Pancreas (tissue), 10 donors: ENCODE measurements at regions not wholly inside any gene's neighbourhood (a gene's known extent, or its start where the extent isn't known, plus 50 kb on each side); places are given as distances from the start of the nearest gene placed in this dataset.

ENCODE experiments used
- ATAC-seq, 4 donors: fragments of 200-7000 bp; cut with Tn5 transposase; one replicate each; pipeline versions ENCODE4 v1.8.0 to v1.9.1; 2020; ENCODE audit warnings: mild to moderate bottlenecking in 4 of 4, moderate library complexity in 4 of 4
- DNase-seq, 6 donors: peaks; one replicate each; pipeline ENCODE4 v3.0.0-alpha.2; 2020
- FAIRE-seq: peaks from 2 replicates; lab custom pipeline; 2012; peaks lifted over from hg19 to GRCh38; lab: Jason Lieb, UNC
- H3K27ac ChIP-seq, 4 donors: fragments of 200-600 bp; sonication (generic); 1 replicate in 3 of 4; 2 replicates in 1 of 4; pipeline versions ENCODE4 v1.5.0 to v1.8.0; 2020
- H3K27me3 ChIP-seq, 4 donors: fragments of 200-600 bp; one replicate each; pipeline ENCODE4 v1.8.0; 2021
- H3K36me3 ChIP-seq, 3 donors: fragments of 200-600 bp; sonication (generic) in 1 of 3; one replicate each; pipeline versions ENCODE4 v1.5.0 to v1.8.0; 2020 to 2021
- H3K4me1 ChIP-seq, 3 donors: fragments of 200-600 bp; one replicate each; pipeline ENCODE4 v1.8.0; 2021
- H3K4me3 ChIP-seq, 4 donors: fragments of 200-600 bp; sonication (generic) in 2 of 4; one replicate each; pipeline versions ENCODE4 v1.5.0 to v1.8.0; 2020 to 2021
- H3K9me3 ChIP-seq, 4 donors: fragments of 200-600 bp; one replicate each; pipeline ENCODE4 v1.8.0; 2021
- WGBS, 2 donors: extraction: QIAGEN DNeasy Blood & Tissue Kit; methylation state at CpG; one replicate each; pipeline ENCODE4 v1.1.7; 2013; 5-methylcytosine and 5-hydroxymethylcytosine counted together
- intact Hi-C, 3 donors: fragments of 100-400 bp; cut with DNase I; formaldehyde crosslinking; loops; one replicate each; pipeline versions ENCODE4 v1.11.1 to v1.14.2; 2022
- TF ChIP-seq, protein P1 (sequence below), 4 donors: fragments of 200-600 bp; sonication (generic) in 3 of 4; IDR thresholded peaks; one replicate each; pipeline versions ENCODE4 v1.5.0 to v1.8.0; 2021; ENCODE audit warnings: antibody characterized with exemption in 4 of 4
- donor health status: healthy with polysubstance abuse.
- donor health status: DM: no; HTN: no; CAD: no; lungs with moderate emphysema.
- donor health status: DM: no; HTN: no; CAD: no.
- donor health status: control.
- donor health status: control.
- donor health status: Bipolar disorder and iron deficiency.
- donor health status: DM: yes; HTN: yes; CAD: no.
- donor health status: DM: no; HTN: no; CAD: no.
- donor health status: DM: no; HTN: no; CAD: no.
- donor health status: DM: yes; HTN: yes; CAD: no.

DNA sequence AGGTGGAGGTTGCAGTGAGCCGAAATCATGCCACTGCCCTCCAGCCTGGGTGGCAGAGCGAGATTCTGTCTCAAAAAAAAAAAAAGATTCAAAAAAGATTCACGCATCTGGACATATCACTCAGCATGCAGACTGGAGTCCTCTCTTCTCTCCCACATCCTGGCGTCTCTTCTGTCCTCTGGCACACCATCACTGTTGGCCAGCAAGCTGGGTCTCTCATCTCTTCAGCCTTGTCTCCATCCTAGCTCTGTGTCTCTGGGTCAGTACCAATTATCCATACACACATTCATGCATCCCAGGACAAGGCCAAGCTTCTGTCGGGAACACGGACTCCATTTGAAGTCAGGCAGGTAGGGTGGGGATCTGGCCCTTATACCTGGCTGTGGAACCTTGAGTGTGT is 105.5 kb upstream of the MAP1LC3B2 start:
- H3K4me1 ChIP-seq = peaks cover 0 to 8% (median 0%) of the 10 kb centered on the region in 3 donors
- H3K27ac ChIP-seq = no peak overlapping the region
- FAIRE-seq = no peak
- WGBS, 2 donors = 93 to 94% methylated on average over 6 of the region's 6 CpGs
- H3K4me3 ChIP-seq = no peak overlapping the region
- no peaks in the 10 kb centered on the region for H3K27me3 ChIP-seq
- DNase-seq = no peak
- no peaks in the 10 kb centered on the region for H3K36me3 ChIP-seq
- intact Hi-C loops = no loop called here
- TF ChIP-seq, protein P1, sequence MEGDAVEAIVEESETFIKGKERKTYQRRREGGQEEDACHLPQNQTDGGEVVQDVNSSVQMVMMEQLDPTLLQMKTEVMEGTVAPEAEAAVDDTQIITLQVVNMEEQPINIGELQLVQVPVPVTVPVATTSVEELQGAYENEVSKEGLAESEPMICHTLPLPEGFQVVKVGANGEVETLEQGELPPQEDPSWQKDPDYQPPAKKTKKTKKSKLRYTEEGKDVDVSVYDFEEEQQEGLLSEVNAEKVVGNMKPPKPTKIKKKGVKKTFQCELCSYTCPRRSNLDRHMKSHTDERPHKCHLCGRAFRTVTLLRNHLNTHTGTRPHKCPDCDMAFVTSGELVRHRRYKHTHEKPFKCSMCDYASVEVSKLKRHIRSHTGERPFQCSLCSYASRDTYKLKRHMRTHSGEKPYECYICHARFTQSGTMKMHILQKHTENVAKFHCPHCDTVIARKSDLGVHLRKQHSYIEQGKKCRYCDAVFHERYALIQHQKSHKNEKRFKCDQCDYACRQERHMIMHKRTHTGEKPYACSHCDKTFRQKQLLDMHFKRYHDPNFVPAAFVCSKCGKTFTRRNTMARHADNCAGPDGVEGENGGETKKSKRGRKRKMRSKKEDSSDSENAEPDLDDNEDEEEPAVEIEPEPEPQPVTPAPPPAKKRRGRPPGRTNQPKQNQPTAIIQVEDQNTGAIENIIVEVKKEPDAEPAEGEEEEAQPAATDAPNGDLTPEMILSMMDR (IDR thresholded peaks at IDR 0.05) = no peak
- ATAC-seq = no peak
- no peaks in the 10 kb centered on the region for H3K9me3 ChIP-seq

DNA sequence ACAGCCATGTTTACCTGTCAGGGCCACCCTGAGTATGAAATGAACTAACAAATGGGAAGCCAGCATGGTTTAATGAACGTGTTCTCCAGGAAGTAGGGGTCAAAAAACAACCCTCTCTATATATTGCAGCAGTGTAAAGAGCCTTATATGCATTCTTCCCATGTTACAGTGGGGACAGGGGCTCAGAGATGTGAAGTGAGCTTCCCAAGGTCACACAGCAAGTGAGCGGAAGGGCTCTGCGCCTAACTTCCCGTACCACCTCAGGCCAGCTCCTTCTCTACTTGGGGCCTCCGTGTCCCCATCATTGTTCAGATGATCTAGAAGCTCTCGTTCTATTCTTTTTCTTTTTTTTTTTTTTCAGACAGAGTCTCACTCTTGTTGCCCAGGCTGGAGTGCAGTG is 105.1 kb upstream of the MAP1LC3B2 start:
- intact Hi-C loops = no loop called here
- ATAC-seq = no peak
- H3K9me3 ChIP-seq = no peaks in the 10 kb centered on the region

DNA sequence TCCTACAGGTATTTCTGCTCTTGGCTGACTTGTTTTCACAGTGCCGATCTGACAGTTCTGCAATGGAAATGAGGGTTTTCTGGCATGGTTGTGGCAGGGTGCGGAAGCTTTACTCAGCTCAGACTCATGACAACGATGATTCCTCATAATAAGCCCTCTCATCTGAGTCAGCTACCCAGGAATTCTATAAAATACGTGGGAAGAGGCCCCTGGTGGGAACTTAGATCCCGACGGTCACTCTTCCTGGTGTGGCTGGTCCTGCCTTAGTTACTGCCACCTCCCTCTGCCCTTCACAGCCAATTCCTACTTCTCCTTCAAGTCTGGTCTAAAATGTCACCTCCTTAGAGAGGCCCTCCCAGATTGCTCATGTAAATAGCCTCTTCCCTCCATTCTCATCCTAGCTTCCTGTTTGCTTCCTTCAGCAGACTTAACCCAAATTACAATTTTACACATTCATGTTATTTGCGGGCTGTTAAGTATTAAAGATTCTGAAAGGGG is 104.2 kb upstream of the MAP1LC3B2 start:
- intact Hi-C loops = no loop called here
- DNase-seq = no peak
- no peak for FAIRE-seq
- H3K9me3 ChIP-seq = no peaks in the 10 kb centered on the region
- WGBS, 2 donors = 76% methylated on average over 7 of the region's 7 CpGs
- TF ChIP-seq, protein P1 (IDR thresholded peaks at IDR 0.05) = no peak
- no peaks in the 10 kb centered on the region for H3K36me3 ChIP-seq
- H3K27ac ChIP-seq = peak overlapping the region in 1 of 4 donors; percentile 19
- H3K27me3 ChIP-seq = no peaks in the 10 kb centered on the region
- H3K4me3 ChIP-seq = no peak overlapping the region
- no peak for ATAC-seq
- peaks cover 0 to 8% (median 0%) of the 10 kb centered on the region in 3 donors for H3K4me1 ChIP-seq

More for the DNA sequence above, 105.1 kb upstream of the MAP1LC3B2 start:
- Histone ChIP-seq H3K36me3 (no peaks in the 10 kb centered on the region), H3K4me1 (peaks cover 0 to 8% (median 0%) of the 10 kb centered on the region in 3 donors), H3K4me3 (no peak overlapping the region), H3K27me3 (no peaks in the 10 kb centered on the region), H3K27ac (no peak overlapping the region)
- TF ChIP-seq, protein P1 (IDR thresholded peaks at IDR 0.05) = no peak
- WGBS, 2 donors = 80 to 82% methylated on average over 6 of the region's 6 CpGs
- DNase-seq (no peak), FAIRE-seq (no peak)

DNA sequence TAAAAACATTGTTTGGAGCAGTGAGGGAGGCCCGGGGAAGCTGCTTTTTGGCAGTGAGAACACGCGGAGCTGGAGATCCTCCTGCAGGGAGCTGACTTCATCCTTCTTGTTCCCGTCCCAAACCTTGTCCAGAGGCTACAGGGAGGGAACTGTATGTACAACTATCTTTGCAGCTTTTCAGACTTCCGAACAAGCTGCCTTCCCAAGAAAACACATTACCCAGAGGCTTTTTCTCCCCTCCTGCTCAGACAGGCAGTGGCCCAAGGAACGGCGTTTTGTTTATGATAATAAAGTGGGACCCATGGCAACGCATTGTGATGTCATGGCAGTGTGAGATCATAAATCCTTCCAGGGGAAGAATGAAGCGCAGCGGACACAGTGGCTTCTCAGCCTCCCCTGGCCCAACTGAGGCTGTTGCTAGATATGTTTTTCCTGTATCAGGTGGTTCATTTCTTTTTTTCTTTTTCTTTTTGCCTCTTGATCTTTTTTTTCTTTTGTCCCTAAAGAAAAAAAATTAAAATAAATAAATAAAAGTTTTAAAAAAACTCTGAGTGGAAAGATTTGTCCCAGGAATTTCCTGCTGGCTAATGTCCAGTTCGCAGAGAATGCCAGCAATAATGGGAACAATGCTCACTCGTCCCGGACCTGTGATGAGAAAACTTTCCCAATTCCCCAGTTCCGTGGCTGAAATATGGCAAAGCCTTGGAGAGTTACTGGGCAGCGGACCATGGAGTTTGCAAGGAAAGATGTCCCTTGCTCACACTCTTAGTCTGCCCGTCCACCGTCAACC is 103.4 kb upstream of the MAP1LC3B2 start:
- H3K36me3 ChIP-seq = no peaks in the 10 kb centered on the region
- no peaks in the 10 kb centered on the region for H3K9me3 ChIP-seq
- ATAC-seq (peak; percentile 69 to 84 (median 82)), FAIRE-seq (peak; percentile 81), DNase-seq (peak in 4 of 6 donors; percentile 33 to 42 (median 38))
- TF ChIP-seq, protein P1 (IDR thresholded peaks at IDR 0.05) = no peak
- WGBS, 2 donors = 41 to 42% methylated on average over 17 of the region's 17 CpGs
- peak overlapping the region in 2 of 4 donors; percentile 19 to 22 for H3K27ac ChIP-seq
- intact Hi-C loops = no loop called here
- no peak overlapping the region for H3K4me3 ChIP-seq
- peaks cover 0 to 8% (median 0%) of the 10 kb centered on the region in 3 donors for H3K4me1 ChIP-seq
- no peaks in the 10 kb centered on the region for H3K27me3 ChIP-seq
